PFSK-1 (cell line): ENCODE measurements at regions not wholly inside any gene's neighbourhood (a gene's known extent, or its start where the extent isn't known, plus 50 kb on each side); places are given as distances from the start of the nearest gene placed in this dataset.

ENCODE experiments used
- FOXP2 ChIP-seq: optimal IDR thresholded peaks from 2 replicates; pipeline ENCODE3; 2011; ENCODE audit warnings: borderline replicate concordance, control low read depth, inconsistent platforms; ENCODE audit not compliant: insufficient read depth; ENCODE audit errors: extremely low read length, extremely low read depth
- POLR2AphosphoS5 ChIP-seq: IDR thresholded peaks from 2 replicates; pipeline ENCODE4 v1.6.1; 2012; ENCODE audit warnings: low read depth, mild to moderate bottlenecking, control low read depth, low read length, moderate library complexity
- SIN3A ChIP-seq: IDR thresholded peaks from 2 replicates; pipeline ENCODE4 v1.6.1; 2012; ENCODE audit warnings: mild to moderate bottlenecking, low read length, moderate library complexity, borderline replicate concordance; ENCODE audit not compliant: insufficient read depth
- TAF1 ChIP-seq: IDR thresholded peaks from 2 replicates; pipeline ENCODE4 v1.6.1; 2012; ENCODE audit warnings: low read length, control low read depth, borderline replicate concordance; ENCODE audit not compliant: insufficient read depth
- TF ChIP-seq, protein P1 (sequence below), 2 experiments: IDR thresholded peaks; 2 replicates each; pipeline versions ENCODE4 v1.6.1 to v1.8.0; 2011 to 2012; ENCODE audit warnings: low read depth in 2 of 2, low read length in 2 of 2, control low read depth in 1 of 2, inconsistent platforms in 1 of 2, mild to moderate bottlenecking in 1 of 2, moderate library complexity in 1 of 2; ENCODE audit not compliant: insufficient read depth in 1 of 2

DNA sequence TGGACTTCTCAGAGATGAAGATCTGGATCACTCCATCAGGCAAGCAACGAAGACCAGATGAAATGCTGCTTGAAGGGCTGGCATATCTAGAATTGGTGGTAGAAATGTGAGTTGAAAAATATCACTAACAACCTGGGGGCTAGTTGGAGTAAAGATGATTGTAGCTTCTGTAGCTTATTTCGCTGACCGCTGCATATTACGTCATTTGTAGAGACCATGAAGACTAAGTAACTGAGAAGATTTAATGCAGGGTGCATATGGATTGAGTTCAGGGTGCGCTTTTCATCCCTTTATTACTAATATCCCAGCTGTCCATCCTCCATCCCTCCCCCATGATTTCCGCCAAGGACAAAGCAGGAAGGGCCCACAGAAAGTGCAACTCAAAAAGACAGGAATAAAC, 1364.0 kb downstream of the PCDH9 start:
- no peak for TF ChIP-seq FOXP2
- TF ChIP-seq, protein P1, sequence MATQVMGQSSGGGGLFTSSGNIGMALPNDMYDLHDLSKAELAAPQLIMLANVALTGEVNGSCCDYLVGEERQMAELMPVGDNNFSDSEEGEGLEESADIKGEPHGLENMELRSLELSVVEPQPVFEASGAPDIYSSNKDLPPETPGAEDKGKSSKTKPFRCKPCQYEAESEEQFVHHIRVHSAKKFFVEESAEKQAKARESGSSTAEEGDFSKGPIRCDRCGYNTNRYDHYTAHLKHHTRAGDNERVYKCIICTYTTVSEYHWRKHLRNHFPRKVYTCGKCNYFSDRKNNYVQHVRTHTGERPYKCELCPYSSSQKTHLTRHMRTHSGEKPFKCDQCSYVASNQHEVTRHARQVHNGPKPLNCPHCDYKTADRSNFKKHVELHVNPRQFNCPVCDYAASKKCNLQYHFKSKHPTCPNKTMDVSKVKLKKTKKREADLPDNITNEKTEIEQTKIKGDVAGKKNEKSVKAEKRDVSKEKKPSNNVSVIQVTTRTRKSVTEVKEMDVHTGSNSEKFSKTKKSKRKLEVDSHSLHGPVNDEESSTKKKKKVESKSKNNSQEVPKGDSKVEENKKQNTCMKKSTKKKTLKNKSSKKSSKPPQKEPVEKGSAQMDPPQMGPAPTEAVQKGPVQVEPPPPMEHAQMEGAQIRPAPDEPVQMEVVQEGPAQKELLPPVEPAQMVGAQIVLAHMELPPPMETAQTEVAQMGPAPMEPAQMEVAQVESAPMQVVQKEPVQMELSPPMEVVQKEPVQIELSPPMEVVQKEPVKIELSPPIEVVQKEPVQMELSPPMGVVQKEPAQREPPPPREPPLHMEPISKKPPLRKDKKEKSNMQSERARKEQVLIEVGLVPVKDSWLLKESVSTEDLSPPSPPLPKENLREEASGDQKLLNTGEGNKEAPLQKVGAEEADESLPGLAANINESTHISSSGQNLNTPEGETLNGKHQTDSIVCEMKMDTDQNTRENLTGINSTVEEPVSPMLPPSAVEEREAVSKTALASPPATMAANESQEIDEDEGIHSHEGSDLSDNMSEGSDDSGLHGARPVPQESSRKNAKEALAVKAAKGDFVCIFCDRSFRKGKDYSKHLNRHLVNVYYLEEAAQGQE (IDR thresholded peaks at IDR 0.05; ENCODE audit: insufficient read depth in 1 of 2, low read depth in 2 of 2, low read length in 2 of 2): no peak
- TF ChIP-seq POLR2AphosphoS5: no peak
- no peak for TF ChIP-seq TAF1
- no peak for TF ChIP-seq SIN3A
